Endothelial cell of umbilical vein (primary cell): ENCODE measurements at regions not wholly inside any gene's neighbourhood (a gene's known extent, or its start where the extent isn't known, plus 50 kb on each side); places are given as distances from the start of the nearest gene placed in this dataset.

Experiments
- EZH2 ChIP-seq: IDR thresholded peaks from 2 replicates; pipeline ENCODE4 v1.6.1; 2012; ENCODE audit warnings: borderline replicate concordance, low read depth, mild to moderate bottlenecking, moderate library complexity, low read length, inconsistent platforms; ENCODE audit not compliant: severe bottlenecking
- FOS ChIP-seq: IDR thresholded peaks from 2 replicates; pipeline ENCODE4 v1.6.1; 2011; ENCODE audit warnings: mild to moderate bottlenecking, low read length, moderate library complexity, borderline replicate concordance; ENCODE audit not compliant: insufficient read depth
- GATA2 ChIP-seq: IDR thresholded peaks from 2 replicates; pipeline ENCODE4 v1.7.0; 2011; ENCODE audit warnings: low read depth, mild to moderate bottlenecking, moderate library complexity, mixed read lengths, low read length; ENCODE audit not compliant: insufficient read length, insufficient read depth
- JUN ChIP-seq: IDR thresholded peaks from 2 replicates; pipeline ENCODE4 v1.6.1; 2011; ENCODE audit warnings: borderline replicate concordance, low read depth; ENCODE audit not compliant: insufficient read length, insufficient read depth
- MAX ChIP-seq: IDR thresholded peaks from 2 replicates; pipeline ENCODE4 v1.6.1; 2011; ENCODE audit not compliant: insufficient read depth, insufficient read length
- MYC ChIP-seq: IDR thresholded peaks from one replicate; pipeline ENCODE4 v1.6.1; 2011; ENCODE audit warnings: mild to moderate bottlenecking, low read depth, low read length
- POLR2A ChIP-seq: IDR thresholded peaks from 2 replicates; pipeline ENCODE4 v1.6.1; 2012; ENCODE audit warnings: low read depth, mild to moderate bottlenecking, control low read depth, low read length
- POLR2AphosphoS5 ChIP-seq: IDR thresholded peaks from 2 replicates; pipeline ENCODE4 v1.6.1; 2012; ENCODE audit warnings: low read depth, mild to moderate bottlenecking, control low read depth, low read length, moderate library complexity; ENCODE audit not compliant: insufficient read depth
- TF ChIP-seq, protein P1 (sequence below), 2 donors: IDR thresholded peaks; 1 replicate in 1 of 2; 2 replicates in 1 of 2; pipeline ENCODE4 v1.5.1; 2011; ENCODE audit warnings: low read length in 2 of 2, mild to moderate bottlenecking in 2 of 2, moderate library complexity in 2 of 2, control low read depth in 1 of 2, inconsistent platforms in 1 of 2, low read depth in 1 of 2; ENCODE audit not compliant: insufficient read depth in 1 of 2; ENCODE audit errors: extremely low read depth in 1 of 2

DNA sequence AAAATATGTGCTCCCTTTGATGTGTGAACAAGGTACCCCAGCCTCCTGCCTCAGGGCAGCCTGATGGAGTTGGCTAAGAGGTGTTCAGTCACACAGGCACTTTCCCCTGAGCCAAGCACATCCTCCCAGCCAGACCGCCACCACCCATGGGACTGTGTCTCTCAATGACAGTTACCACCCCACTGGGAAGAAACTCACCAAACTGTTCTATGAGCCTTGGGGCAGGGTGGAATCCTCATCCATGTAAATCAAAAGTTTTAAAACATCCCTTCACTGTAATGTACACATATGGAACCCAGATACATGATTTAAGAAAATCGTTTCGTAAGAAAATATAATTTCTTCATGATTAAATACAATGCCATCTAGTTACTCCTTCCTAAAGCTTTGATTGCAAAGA is 138.4 kb upstream of the LSM14A start:
- TF ChIP-seq, protein P1, sequence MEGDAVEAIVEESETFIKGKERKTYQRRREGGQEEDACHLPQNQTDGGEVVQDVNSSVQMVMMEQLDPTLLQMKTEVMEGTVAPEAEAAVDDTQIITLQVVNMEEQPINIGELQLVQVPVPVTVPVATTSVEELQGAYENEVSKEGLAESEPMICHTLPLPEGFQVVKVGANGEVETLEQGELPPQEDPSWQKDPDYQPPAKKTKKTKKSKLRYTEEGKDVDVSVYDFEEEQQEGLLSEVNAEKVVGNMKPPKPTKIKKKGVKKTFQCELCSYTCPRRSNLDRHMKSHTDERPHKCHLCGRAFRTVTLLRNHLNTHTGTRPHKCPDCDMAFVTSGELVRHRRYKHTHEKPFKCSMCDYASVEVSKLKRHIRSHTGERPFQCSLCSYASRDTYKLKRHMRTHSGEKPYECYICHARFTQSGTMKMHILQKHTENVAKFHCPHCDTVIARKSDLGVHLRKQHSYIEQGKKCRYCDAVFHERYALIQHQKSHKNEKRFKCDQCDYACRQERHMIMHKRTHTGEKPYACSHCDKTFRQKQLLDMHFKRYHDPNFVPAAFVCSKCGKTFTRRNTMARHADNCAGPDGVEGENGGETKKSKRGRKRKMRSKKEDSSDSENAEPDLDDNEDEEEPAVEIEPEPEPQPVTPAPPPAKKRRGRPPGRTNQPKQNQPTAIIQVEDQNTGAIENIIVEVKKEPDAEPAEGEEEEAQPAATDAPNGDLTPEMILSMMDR (IDR thresholded peaks at IDR 0.05; ENCODE audit: extremely low read depth in 1 of 2, insufficient read depth in 1 of 2, low read depth in 1 of 2, low read length in 2 of 2), result no peak
- TF ChIP-seq POLR2A (no peak), MYC (no peak), EZH2 (no peak), FOS (no peak), POLR2AphosphoS5 (no peak), JUN (no peak), MAX (no peak), GATA2 (no peak)
